ENCODE measurements at regions not wholly inside any gene's neighbourhood (a gene's known extent, or its start where the extent isn't known, plus 50 kb on each side); places are given as distances from the start of the nearest gene placed in this dataset.
"Not testable (repeated sequence)": the region's sequence is repeated elsewhere in the genome, so short reads cannot be mapped to it uniquely, and the experiment has no call there.

- DNase-seq: no peak
Observed at GRCh38 chr11:81365496-81365895, 1368.2 kb downstream of the FAM181B start.

GRCh38 chr11:81359476-81359875 is 1374.2 kb downstream of the FAM181B start:
- no peak for DNase-seq

DNA sequence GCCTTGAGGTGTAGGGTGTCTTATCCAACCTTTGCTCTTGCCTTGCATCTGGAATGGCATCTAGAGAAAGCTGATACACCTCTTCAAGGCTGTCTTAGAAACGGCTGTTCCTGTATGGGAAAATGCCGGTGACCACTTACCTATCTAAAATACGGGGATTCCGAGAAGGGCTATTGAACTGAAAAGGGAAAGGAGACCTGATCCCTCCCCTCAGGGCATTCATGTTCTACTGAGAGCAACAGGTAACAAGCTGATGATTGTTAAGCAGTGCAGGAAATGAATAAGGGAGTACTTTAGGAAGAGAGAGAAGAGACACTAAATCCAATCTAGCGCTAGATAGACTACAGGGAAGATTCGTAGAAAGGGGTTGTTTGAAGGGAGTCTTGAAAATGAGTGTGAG is 1388.1 kb downstream of the FAM181B start:
- no peak for DNase-seq

- DNase-seq: no peak
Observed at GRCh38 chr11:81342966-81343365, 1390.7 kb downstream of the FAM181B start.

DNA sequence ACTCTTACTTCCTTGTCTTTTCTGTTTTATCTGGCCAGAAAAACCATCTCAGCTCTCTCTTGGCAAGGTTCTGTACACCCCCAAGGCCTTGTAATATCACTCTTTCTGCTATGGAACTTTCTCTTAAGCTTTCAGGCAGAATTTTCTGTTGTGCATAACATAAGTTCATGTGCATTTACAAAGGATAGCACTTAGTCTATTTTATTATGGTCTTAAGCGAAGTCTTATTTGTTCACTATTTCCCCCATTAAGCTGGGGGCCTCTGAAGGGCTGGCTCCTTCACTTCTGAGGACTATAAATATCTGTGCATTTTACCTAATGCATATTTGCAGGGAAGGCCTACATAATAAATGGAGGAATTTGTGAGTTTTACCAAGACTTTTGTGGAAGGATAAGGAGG is 1393.4 kb downstream of the FAM181B start:
- no peak for DNase-seq

GRCh38 chr11:81339521-81339920 is 1394.1 kb downstream of the FAM181B start:
- no peak for DNase-seq

GRCh38 chr11:81337756-81338155 is 1395.9 kb downstream of the FAM181B start:
- DNase-seq: no peak

- DNase-seq: no peak
Observed at GRCh38 chr11:81332276-81332675, 1401.4 kb downstream of the FAM181B start.

GRCh38 chr11:81331611-81332235 is 1401.9 kb downstream of the FAM181B start:
- DNase-seq: no peak

GRCh38 chr11:81331088-81331487 is 1402.6 kb downstream of the FAM181B start:
- DNase-seq: no peak

GRCh38 chr11:81303038-81303664 is 1430.5 kb downstream of the FAM181B start:
- DNase-seq: no peak

DNA sequence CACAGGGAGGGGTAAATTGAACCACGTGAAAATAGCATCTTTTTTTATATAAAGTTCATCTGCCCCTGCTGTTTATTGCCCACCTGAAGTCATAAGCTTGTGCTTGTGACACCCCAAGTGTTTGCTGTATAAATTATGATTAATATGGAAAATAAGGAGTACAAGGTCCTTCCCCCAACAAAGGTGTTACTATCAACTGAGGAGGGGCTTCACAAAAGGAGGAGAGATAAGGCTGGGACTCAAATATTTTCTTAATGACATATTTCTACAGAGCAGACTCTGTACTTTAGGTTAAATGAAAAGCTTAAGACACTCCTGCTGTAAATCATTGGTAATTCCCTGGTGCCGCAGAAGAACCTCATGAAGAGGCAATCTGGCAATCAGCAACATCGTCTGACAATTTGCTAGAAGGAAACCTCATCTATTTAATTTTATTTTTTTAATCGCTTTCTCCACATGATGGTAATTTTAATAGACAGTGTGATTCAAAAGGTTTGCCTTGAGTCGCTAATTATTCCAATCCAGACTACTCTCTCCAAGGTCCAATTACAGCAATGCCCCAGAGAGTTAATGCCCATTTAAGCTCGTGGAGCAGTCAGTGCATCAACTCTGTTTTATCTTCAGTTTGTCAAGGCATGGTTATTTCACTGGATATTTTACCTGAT is 1432.4 kb downstream of the FAM181B start:
- no peak for DNase-seq

DNA sequence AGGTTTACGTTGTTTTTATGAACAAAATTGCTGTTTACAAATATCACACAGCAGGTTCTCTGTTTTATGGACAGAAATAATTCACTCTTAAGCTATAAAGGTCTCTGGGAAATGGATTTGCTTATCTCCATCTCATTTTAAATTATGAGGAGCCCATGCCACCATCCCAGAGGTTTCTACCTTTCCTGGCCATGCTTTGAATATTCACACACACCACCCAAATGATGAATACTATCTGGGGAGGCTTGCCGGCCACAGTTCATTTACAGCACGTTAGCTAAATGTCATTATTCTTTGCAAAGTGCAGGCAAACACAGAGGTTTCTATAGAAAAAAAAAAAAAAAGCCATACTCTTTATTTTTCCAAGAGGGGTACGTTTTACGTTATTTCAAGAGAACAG is 1446.7 kb downstream of the FAM181B start:
- DNase-seq: no peak

- DNase-seq: no peak
Observed at GRCh38 chr11:81286550-81286949, 1447.1 kb downstream of the FAM181B start.

DNA sequence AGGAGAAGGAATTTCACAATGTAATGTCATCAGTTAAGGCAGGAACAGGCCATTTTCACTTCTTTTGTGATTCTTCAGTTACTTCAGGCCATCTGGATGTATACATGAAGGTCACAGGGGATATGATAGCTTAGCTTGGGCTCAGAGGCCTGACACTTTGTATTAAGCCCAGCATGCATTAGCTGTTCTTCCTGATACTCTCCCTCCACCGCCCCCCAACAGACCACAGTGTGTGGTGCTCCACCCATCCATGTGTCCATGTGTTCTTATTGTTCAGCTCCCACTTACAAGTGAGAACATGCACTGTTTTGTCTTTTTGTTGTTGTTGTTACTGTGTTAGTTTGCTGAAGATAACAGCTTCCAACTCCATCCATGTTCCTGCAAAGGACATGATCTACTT is 1453.4 kb downstream of the FAM181B start:
- DNase-seq: not testable (repeated sequence)

DNA sequence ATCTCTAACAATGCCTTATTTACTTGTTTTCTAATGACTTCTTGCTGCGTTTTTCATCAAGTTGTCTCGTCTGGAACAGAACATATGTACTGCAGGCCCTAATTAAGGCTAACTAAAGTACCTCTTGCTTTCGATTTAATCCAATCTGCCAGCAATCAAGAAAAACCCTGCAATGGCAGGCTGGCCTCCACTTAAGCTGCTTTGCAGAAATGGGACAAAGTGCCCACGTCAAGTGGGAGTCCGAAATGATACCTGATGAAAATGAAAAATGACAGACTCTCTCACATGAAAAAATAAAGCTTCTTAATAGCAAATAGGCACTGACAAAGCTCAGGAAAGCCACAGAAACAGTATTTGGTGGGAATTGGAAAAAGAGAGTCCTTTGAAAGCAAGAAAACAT is 1454.7 kb downstream of the FAM181B start:
- DNase-seq: no peak

- no peak for DNase-seq
Observed at GRCh38 chr11:81270686-81271085, 1463.0 kb downstream of the FAM181B start.

- DNase-seq: no peak
Observed at GRCh38 chr11:81267246-81267645, 1466.4 kb downstream of the FAM181B start.

GRCh38 chr11:81259471-81259870 is 1474.2 kb downstream of the FAM181B start:
- DNase-seq: no peak

- no peak for DNase-seq
Observed at GRCh38 chr11:81255895-81256294, 1477.8 kb downstream of the FAM181B start.

GRCh38 chr11:81253244-81253643 is 1480.4 kb downstream of the FAM181B start:
- no peak for DNase-seq

GRCh38 chr11:81246941-81247340 is 1486.7 kb downstream of the FAM181B start:
- no peak for DNase-seq

- DNase-seq: no peak
Observed at GRCh38 chr11:81245791-81246190, 1487.9 kb downstream of the FAM181B start.

DNA sequence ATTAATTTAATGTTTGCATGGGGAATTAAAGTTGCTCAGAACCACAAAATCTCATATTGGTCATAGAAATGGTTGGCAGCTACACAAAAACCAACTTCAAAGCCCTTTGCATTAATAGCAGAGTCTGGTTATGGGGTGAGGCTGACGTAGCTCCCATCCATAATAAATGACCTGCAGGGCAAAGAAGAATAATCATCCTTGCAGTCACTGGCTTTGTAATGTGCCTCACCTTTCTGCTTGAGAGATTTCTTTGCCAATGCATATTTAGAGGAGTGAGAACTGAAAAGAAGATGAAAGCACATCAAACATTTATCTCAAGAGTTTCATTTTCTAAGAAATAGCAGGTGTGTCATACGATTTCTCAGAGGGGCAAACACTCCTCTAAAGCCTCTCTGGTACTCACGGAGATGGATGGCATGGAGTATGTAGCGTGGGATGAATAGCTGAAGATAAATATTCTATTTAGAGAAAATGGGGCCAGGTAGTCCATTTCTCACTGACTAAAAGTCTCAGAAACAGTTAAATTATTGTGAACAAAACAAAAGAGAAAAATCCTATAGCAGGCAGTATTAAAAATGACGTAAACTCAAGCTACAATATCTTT is 1491.9 kb downstream of the FAM181B start:
- DNase-seq: no peak
